GM21737 (cell line): ENCODE measurements at regions not wholly inside any gene's neighbourhood (a gene's known extent, or its start where the extent isn't known, plus 50 kb on each side); places are given as distances from the start of the nearest gene placed in this dataset.

ENCODE experiments used
- ATAC-seq: cut with Tn5 transposase; IDR thresholded peaks from one replicate; pipeline ENCODE4 v1.9.1; 2021; ENCODE audit warnings: mild to moderate bottlenecking, moderate library complexity; ENCODE audit not compliant: unreplicated experiment

GRCh38 chr13:67769987-67770341, 539.8 kb upstream of the PCDH9 start:
- ATAC-seq: no peak

GRCh38 chr13:67769063-67769986, 539.2 kb upstream of the PCDH9 start:
- ATAC-seq: no peak

- ATAC-seq: no peak
Measured at GRCh38 chr13:67763984-67764383, 533.8 kb upstream of the PCDH9 start.

- ATAC-seq: no peak
Measured at GRCh38 chr13:67763384-67763783, 533.2 kb upstream of the PCDH9 start.

- no peak for ATAC-seq
Measured at GRCh38 chr13:67758975-67759374, 528.8 kb upstream of the PCDH9 start.

GRCh38 chr13:67754012-67754411, 523.9 kb upstream of the PCDH9 start:
- ATAC-seq: no peak

- no peak for ATAC-seq
Measured at GRCh38 chr13:67752759-67753158, 522.6 kb upstream of the PCDH9 start.

GRCh38 chr13:67742478-67742877, 512.3 kb upstream of the PCDH9 start:
- no peak for ATAC-seq

GRCh38 chr13:67740871-67741535, 510.9 kb upstream of the PCDH9 start:
- ATAC-seq: no peak

GRCh38 chr13:67736646-67737420, 506.7 kb upstream of the PCDH9 start:
- ATAC-seq: no peak

- ATAC-seq: no peak
Measured at GRCh38 chr13:67735651-67736050, 505.5 kb upstream of the PCDH9 start.

GRCh38 chr13:67726979-67727378, 496.8 kb upstream of the PCDH9 start:
- no peak for ATAC-seq

GRCh38 chr13:67725999-67726398, 495.9 kb upstream of the PCDH9 start:
- ATAC-seq: no peak

GRCh38 chr13:67713571-67713970, 483.4 kb upstream of the PCDH9 start:
- no peak for ATAC-seq

GRCh38 chr13:67696775-67697174, 466.6 kb upstream of the PCDH9 start:
- no peak for ATAC-seq

- ATAC-seq: no peak
Measured at GRCh38 chr13:67664502-67664901, 434.4 kb upstream of the PCDH9 start.

GRCh38 chr13:67662997-67663396, 432.9 kb upstream of the PCDH9 start:
- ATAC-seq: no peak

GRCh38 chr13:67652887-67653286, 422.8 kb upstream of the PCDH9 start:
- ATAC-seq: no peak

- no peak for ATAC-seq
Measured at GRCh38 chr13:67651908-67652465, 421.9 kb upstream of the PCDH9 start.

- ATAC-seq: no peak
Measured at GRCh38 chr13:67650471-67650870, 420.3 kb upstream of the PCDH9 start.

- no peak for ATAC-seq
Measured at GRCh38 chr13:67645874-67646467, 415.8 kb upstream of the PCDH9 start.
